ENCODE measurements at regions not wholly inside any gene's neighbourhood (a gene's known extent, or its start where the extent isn't known, plus 50 kb on each side); places are given as distances from the start of the nearest gene placed in this dataset.

GRCh38 chr6:87995461-87995860 is 52.2 kb upstream of the SPACA1 start:
- Histone ChIP-seq H3K4me1 (ENCODE audit: control insufficient read depth in 1 of 2, insufficient read depth in 2 of 2, low read length in 2 of 2) (no peaks in the 10 kb centered on the region), H3K36me3 (ENCODE audit: control insufficient read depth in 1 of 2, insufficient read depth in 2 of 2, low read length in 2 of 2) (no peaks in the 10 kb centered on the region), H3K27ac (ENCODE audit: low read length) (no peak overlapping the region), H3K9me3 (ENCODE audit: control insufficient read depth in 1 of 2, low read length in 2 of 2) (no peaks in the 10 kb centered on the region), H3K27me3 (ENCODE audit: low read depth, low read length) (no peaks in the 10 kb centered on the region), H3K4me3 (ENCODE audit: low read depth in 1 of 2, low read length in 2 of 2) (no peak overlapping the region)

- no peaks in the 10 kb centered on the region for H3K36me3 ChIP-seq (ENCODE audit: control insufficient read depth in 1 of 2, insufficient read depth in 2 of 2, low read length in 2 of 2)
- H3K4me3 ChIP-seq (ENCODE audit: low read depth in 1 of 2, low read length in 2 of 2), result no peak overlapping the region
- H3K27me3 ChIP-seq (ENCODE audit: low read depth, low read length), result no peaks in the 10 kb centered on the region
- H3K4me1 ChIP-seq (ENCODE audit: control insufficient read depth in 1 of 2, insufficient read depth in 2 of 2, low read length in 2 of 2), result no peaks in the 10 kb centered on the region
- H3K27ac ChIP-seq (ENCODE audit: low read length), result no peak overlapping the region
- H3K9me3 ChIP-seq (ENCODE audit: control insufficient read depth in 1 of 2, low read length in 2 of 2), result no peaks in the 10 kb centered on the region
These were observed 54.3 kb upstream of the SPACA1 start for GRCh38 chr6:87993356-87993755.

GRCh38 chr6:87990871-87991270 is 56.8 kb upstream of the SPACA1 start:
- no peaks in the 10 kb centered on the region for H3K36me3 ChIP-seq (ENCODE audit: control insufficient read depth in 1 of 2, insufficient read depth in 2 of 2, low read length in 2 of 2)
- no peaks in the 10 kb centered on the region for H3K9me3 ChIP-seq (ENCODE audit: control insufficient read depth in 1 of 2, low read length in 2 of 2)
- no peak overlapping the region for H3K4me3 ChIP-seq (ENCODE audit: low read depth in 1 of 2, low read length in 2 of 2)
- H3K27me3 ChIP-seq (ENCODE audit: low read depth, low read length), result no peaks in the 10 kb centered on the region
- no peak overlapping the region for H3K27ac ChIP-seq (ENCODE audit: low read length)
- H3K4me1 ChIP-seq (ENCODE audit: control insufficient read depth in 1 of 2, insufficient read depth in 2 of 2, low read length in 2 of 2), result no peaks in the 10 kb centered on the region

- no peak overlapping the region for H3K4me3 ChIP-seq (ENCODE audit: low read depth in 1 of 2, low read length in 2 of 2)
- H3K9me3 ChIP-seq (ENCODE audit: control insufficient read depth in 1 of 2, low read length in 2 of 2), result no peaks in the 10 kb centered on the region
- no peaks in the 10 kb centered on the region for H3K36me3 ChIP-seq (ENCODE audit: control insufficient read depth in 1 of 2, insufficient read depth in 2 of 2, low read length in 2 of 2)
- no peak overlapping the region for H3K27ac ChIP-seq (ENCODE audit: low read length)
- no peaks in the 10 kb centered on the region for H3K4me1 ChIP-seq (ENCODE audit: control insufficient read depth in 1 of 2, insufficient read depth in 2 of 2, low read length in 2 of 2)
- H3K27me3 ChIP-seq (ENCODE audit: low read depth, low read length), result no peaks in the 10 kb centered on the region
These were observed 65.5 kb upstream of the SPACA1 start for GRCh38 chr6:87982134-87982533.

- Histone ChIP-seq H3K27ac (ENCODE audit: low read length) (no peak overlapping the region), H3K9me3 (ENCODE audit: control insufficient read depth in 1 of 2, low read length in 2 of 2) (no peaks in the 10 kb centered on the region), H3K36me3 (ENCODE audit: control insufficient read depth in 1 of 2, insufficient read depth in 2 of 2, low read length in 2 of 2) (no peaks in the 10 kb centered on the region), H3K4me3 (ENCODE audit: low read depth in 1 of 2, low read length in 2 of 2) (no peak overlapping the region), H3K4me1 (ENCODE audit: control insufficient read depth in 1 of 2, insufficient read depth in 2 of 2, low read length in 2 of 2) (no peaks in the 10 kb centered on the region), H3K27me3 (ENCODE audit: low read depth, low read length) (no peaks in the 10 kb centered on the region)
These were observed 67.9 kb upstream of the SPACA1 start for GRCh38 chr6:87979737-87980136.

- H3K9me3 ChIP-seq (ENCODE audit: control insufficient read depth in 1 of 2, low read length in 2 of 2), result no peaks in the 10 kb centered on the region
- H3K27ac ChIP-seq (ENCODE audit: low read length), result no peak overlapping the region
- no peaks in the 10 kb centered on the region for H3K36me3 ChIP-seq (ENCODE audit: control insufficient read depth in 1 of 2, insufficient read depth in 2 of 2, low read length in 2 of 2)
- H3K27me3 ChIP-seq (ENCODE audit: low read depth, low read length), result no peaks in the 10 kb centered on the region
- H3K4me1 ChIP-seq (ENCODE audit: control insufficient read depth in 1 of 2, insufficient read depth in 2 of 2, low read length in 2 of 2), result no peaks in the 10 kb centered on the region
- H3K4me3 ChIP-seq (ENCODE audit: low read depth in 1 of 2, low read length in 2 of 2), result no peak overlapping the region
These were observed 71.0 kb upstream of the SPACA1 start for GRCh38 chr6:87976616-87977015.

DNA sequence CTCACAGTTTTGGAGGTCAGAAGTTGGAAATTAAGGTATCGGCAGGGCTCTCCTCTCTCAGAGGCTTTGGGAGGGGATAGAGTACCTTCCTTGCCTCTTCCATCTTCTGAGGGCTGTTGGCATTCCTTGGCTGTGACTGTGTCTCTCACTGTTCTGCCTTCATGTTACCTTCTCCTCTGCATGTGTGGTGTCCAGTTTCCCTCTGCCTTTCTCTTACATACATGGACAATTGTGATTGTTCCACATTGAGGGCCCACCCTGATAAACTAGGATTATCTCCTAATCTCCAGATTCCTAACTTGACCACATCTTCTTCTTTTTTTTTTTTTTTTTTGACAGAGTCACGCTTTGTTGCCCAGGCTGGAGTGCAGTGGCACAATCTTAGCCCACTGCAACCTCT is 72.1 kb upstream of the SPACA1 start:
- Histone ChIP-seq H3K9me3 (ENCODE audit: control insufficient read depth in 1 of 2, low read length in 2 of 2) (no peaks in the 10 kb centered on the region), H3K27me3 (ENCODE audit: low read depth, low read length) (no peaks in the 10 kb centered on the region), H3K4me1 (ENCODE audit: control insufficient read depth in 1 of 2, insufficient read depth in 2 of 2, low read length in 2 of 2) (no peaks in the 10 kb centered on the region), H3K36me3 (ENCODE audit: control insufficient read depth in 1 of 2, insufficient read depth in 2 of 2, low read length in 2 of 2) (no peaks in the 10 kb centered on the region), H3K4me3 (ENCODE audit: low read depth in 1 of 2, low read length in 2 of 2) (no peak overlapping the region), H3K27ac (ENCODE audit: low read length) (no peak overlapping the region)

- H3K4me1 ChIP-seq (ENCODE audit: control insufficient read depth in 1 of 2, insufficient read depth in 2 of 2, low read length in 2 of 2), result no peaks in the 10 kb centered on the region
- no peaks in the 10 kb centered on the region for H3K36me3 ChIP-seq (ENCODE audit: control insufficient read depth in 1 of 2, insufficient read depth in 2 of 2, low read length in 2 of 2)
- no peak overlapping the region for H3K27ac ChIP-seq (ENCODE audit: low read length)
- H3K4me3 ChIP-seq (ENCODE audit: low read depth in 1 of 2, low read length in 2 of 2), result no peak overlapping the region
- H3K9me3 ChIP-seq (ENCODE audit: control insufficient read depth in 1 of 2, low read length in 2 of 2), result no peaks in the 10 kb centered on the region
- peaks cover 7% of the 10 kb centered on the region for H3K27me3 ChIP-seq (ENCODE audit: low read depth, low read length)
These were observed 75.4 kb upstream of the SPACA1 start for GRCh38 chr6:87972279-87972678.

- H3K4me1 ChIP-seq (ENCODE audit: control insufficient read depth in 1 of 2, insufficient read depth in 2 of 2, low read length in 2 of 2), result no peaks in the 10 kb centered on the region
- no peaks in the 10 kb centered on the region for H3K9me3 ChIP-seq (ENCODE audit: control insufficient read depth in 1 of 2, low read length in 2 of 2)
- no peak overlapping the region for H3K27ac ChIP-seq (ENCODE audit: low read length)
- no peak overlapping the region for H3K4me3 ChIP-seq (ENCODE audit: low read depth in 1 of 2, low read length in 2 of 2)
- no peaks in the 10 kb centered on the region for H3K36me3 ChIP-seq (ENCODE audit: control insufficient read depth in 1 of 2, insufficient read depth in 2 of 2, low read length in 2 of 2)
- peaks cover 7% of the 10 kb centered on the region for H3K27me3 ChIP-seq (ENCODE audit: low read depth, low read length)
These were observed 75.9 kb upstream of the SPACA1 start for GRCh38 chr6:87971605-87972262.

GRCh38 chr6:87968435-87969278 is 79.0 kb upstream of the SPACA1 start:
- no peaks in the 10 kb centered on the region for H3K4me1 ChIP-seq (ENCODE audit: control insufficient read depth in 1 of 2, insufficient read depth in 2 of 2, low read length in 2 of 2)
- H3K36me3 ChIP-seq (ENCODE audit: control insufficient read depth in 1 of 2, insufficient read depth in 2 of 2, low read length in 2 of 2), result no peaks in the 10 kb centered on the region
- peaks cover 7% of the 10 kb centered on the region for H3K27me3 ChIP-seq (ENCODE audit: low read depth, low read length)
- no peak overlapping the region for H3K27ac ChIP-seq (ENCODE audit: low read length)
- peak overlapping the region; percentile 57 to 58 for H3K4me3 ChIP-seq (ENCODE audit: low read depth in 1 of 2, low read length in 2 of 2)
- H3K9me3 ChIP-seq (ENCODE audit: control insufficient read depth in 1 of 2, low read length in 2 of 2), result no peaks in the 10 kb centered on the region

- peaks cover 7% of the 10 kb centered on the region for H3K27me3 ChIP-seq (ENCODE audit: low read depth, low read length)
- H3K4me3 ChIP-seq (ENCODE audit: low read depth in 1 of 2, low read length in 2 of 2), result no peak overlapping the region
- H3K4me1 ChIP-seq (ENCODE audit: control insufficient read depth in 1 of 2, insufficient read depth in 2 of 2, low read length in 2 of 2), result no peaks in the 10 kb centered on the region
- no peaks in the 10 kb centered on the region for H3K36me3 ChIP-seq (ENCODE audit: control insufficient read depth in 1 of 2, insufficient read depth in 2 of 2, low read length in 2 of 2)
- H3K27ac ChIP-seq (ENCODE audit: low read length), result no peak overlapping the region
- no peaks in the 10 kb centered on the region for H3K9me3 ChIP-seq (ENCODE audit: control insufficient read depth in 1 of 2, low read length in 2 of 2)
These were observed 81.8 kb upstream of the SPACA1 start for GRCh38 chr6:87965806-87966205.
